B cell (primary cell): ENCODE measurements at regions not wholly inside any gene's neighbourhood (a gene's known extent, or its start where the extent isn't known, plus 50 kb on each side); places are given as distances from the start of the nearest gene placed in this dataset.

Source experiments
- ATAC-seq: fragments of 200-7000 bp; cut with Tn5 transposase; one replicate; pipeline ENCODE4 v1.10.0; 2021; ENCODE audit warnings: low read depth, mild to moderate bottlenecking, moderate number of reproducible peaks, moderate library complexity
- CTCF ChIA-PET: fragments of 350-600 bp; sonication (Branson Sonifier 250); formaldehyde crosslinking; loops from one replicate; lab custom pipeline; 2021; ENCODE audit warnings: antibody characterized with exemption, inconsistent platforms; lab: Charles Lee
- POLR2A ChIA-PET: fragments of 350-600 bp; sonication (Branson Sonifier 250); formaldehyde crosslinking; loops from one replicate; lab custom pipeline; 2021; ENCODE audit warnings: antibody characterized with exemption; lab: Charles Lee
- DNase-seq: peaks from one replicate; pipeline ENCODE4 v3.0.0; 2013
- H2AFZ ChIP-seq: 2 replicates; pipeline ENCODE4 v1.6.1; 2012; ENCODE audit warnings: mild to moderate bottlenecking, low read depth, low read length; ENCODE audit not compliant: insufficient read depth, poor library complexity, severe bottlenecking
- H3K27ac ChIP-seq, 2 donors: 1 replicate in 1 of 2; 2 replicates in 1 of 2; pipeline ENCODE4 v1.5.1; 2012 to 2013; ENCODE audit warnings: low read length in 2 of 2, mild to moderate bottlenecking in 2 of 2, moderate library complexity in 1 of 2
- H3K27me3 ChIP-seq, 4 experiments: fragments of 200-600 bp in 1 of 4; sonication (generic) in 1 of 4; replicated peaks in 1 of 4; 1 replicate in 2 of 4; 2 replicates in 2 of 4; pipeline versions ENCODE4 v1.6.1 to v1.7.0; 2013 to 2016; ENCODE audit warnings: low read length in 3 of 4, mild to moderate bottlenecking in 2 of 4, mixed read lengths in 1 of 4, moderate library complexity in 1 of 4; ENCODE audit not compliant: insufficient read depth in 4 of 4, control insufficient read depth in 3 of 4; ENCODE audit errors: control extremely low read depth in 1 of 4
- H3K36me3 ChIP-seq, 2 experiments: replicated peaks in 1 of 2; 1 replicate in 1 of 2; 2 replicates in 1 of 2; pipeline versions ENCODE4 v1.6.1 to v1.7.1; 2013; ENCODE audit warnings: low read length in 1 of 2; ENCODE audit not compliant: insufficient read depth in 2 of 2, control insufficient read depth in 1 of 2; ENCODE audit errors: control extremely low read depth in 1 of 2, extremely low read depth in 1 of 2
- H3K4me1 ChIP-seq, 2 donors: fragments of 200-600 bp in 1 of 2; sonication (generic) in 1 of 2; 1 replicate in 1 of 2; 2 replicates in 1 of 2; pipeline versions ENCODE4 v1.5.1 to v1.6.1; 2013 to 2017; ENCODE audit warnings: low read length in 2 of 2; ENCODE audit not compliant: control insufficient read depth in 2 of 2, insufficient read depth in 2 of 2
- H3K4me2 ChIP-seq: replicated peaks from 2 replicates; pipeline ENCODE3; 2012; ENCODE audit warnings: mild to moderate bottlenecking, low read depth, low read length; ENCODE audit not compliant: poor library complexity, severe bottlenecking
- H3K4me3 ChIP-seq, 5 experiments: fragments of 200-600 bp in 1 of 5; sonication (generic) in 1 of 5; 1 replicate in 3 of 5; 2 replicates in 2 of 5; pipeline versions ENCODE4 v1.5.1 to v1.7.0; 2011 to 2016; ENCODE audit warnings: low read length in 4 of 5, mild to moderate bottlenecking in 4 of 5, low read depth in 2 of 5, control low read depth in 1 of 5, moderate library complexity in 1 of 5; ENCODE audit not compliant: insufficient read depth in 1 of 5; ENCODE audit errors: control extremely low read depth in 1 of 5, extremely low read depth in 1 of 5
- H3K79me2 ChIP-seq: fragments of 200-600 bp; sonication (generic); one replicate; pipeline ENCODE4 v1.6.0; 2016; ENCODE audit warnings: low read length; ENCODE audit not compliant: control insufficient read depth, insufficient read depth
- H3K9ac ChIP-seq: fragments of 200-600 bp; sonication (generic); 2 replicates; pipeline ENCODE4 v1.6.1; 2017; ENCODE audit warnings: mild to moderate bottlenecking, low read length, moderate library complexity
- H3K9me3 ChIP-seq, 3 donors: one replicate each; pipeline versions ENCODE4 v1.6.1 to v1.7.1; 2013; ENCODE audit warnings: low read length in 2 of 3; ENCODE audit not compliant: control insufficient read depth in 2 of 3, insufficient read depth in 1 of 3; ENCODE audit errors: control extremely low read depth in 1 of 3
- H4K20me1 ChIP-seq: 2 replicates; pipeline ENCODE4 v1.6.0; 2012; ENCODE audit warnings: mild to moderate bottlenecking, low read length; ENCODE audit not compliant: insufficient read depth, control insufficient read depth, poor library complexity, severe bottlenecking
- H3K27ac Mint-ChIP-seq: one replicate; pipeline ENCODE4 v1.8.0; 2021; ENCODE audit warnings: mixed read lengths
- H3K27me3 Mint-ChIP-seq: one replicate; pipeline ENCODE4 v1.8.0; 2021; ENCODE audit warnings: mixed read lengths
- H3K4me1 Mint-ChIP-seq: one replicate; pipeline ENCODE4 v1.8.0; 2021; ENCODE audit warnings: mixed read lengths
- H3K4me3 Mint-ChIP-seq: one replicate; pipeline ENCODE4 v1.8.0; 2021; ENCODE audit warnings: mixed read lengths
- H3K9me3 Mint-ChIP-seq: one replicate; pipeline ENCODE4 v1.8.0; 2022; ENCODE audit warnings: mixed read lengths; ENCODE audit not compliant: insufficient read depth
- EZH2 ChIP-seq: IDR thresholded peaks from 2 replicates; pipeline ENCODE4 v1.6.1; 2012; ENCODE audit warnings: borderline replicate concordance, low read depth, mild to moderate bottlenecking, moderate library complexity, low read length; ENCODE audit not compliant: insufficient read depth, poor library complexity, severe bottlenecking
- WGBS: methylation state at CpG from one replicate; pipeline ENCODE4 v1.1.5; 2013; ENCODE audit warnings: missing lambda C conversion rate; ENCODE audit not compliant: insufficient coverage; 5-methylcytosine and 5-hydroxymethylcytosine counted together
- intact Hi-C: fragments of 100-400 bp; cut with micrococcal nuclease; formaldehyde crosslinking; loops from one replicate; pipeline ENCODE4 v1.10.0; 2022
- TF ChIP-seq, protein P1 (sequence below): fragments of 200-600 bp; IDR thresholded peaks from one replicate; pipeline ENCODE4 v1.8.0; 2022; ENCODE audit warnings: antibody characterized with exemption, mild to moderate bottlenecking

DNA sequence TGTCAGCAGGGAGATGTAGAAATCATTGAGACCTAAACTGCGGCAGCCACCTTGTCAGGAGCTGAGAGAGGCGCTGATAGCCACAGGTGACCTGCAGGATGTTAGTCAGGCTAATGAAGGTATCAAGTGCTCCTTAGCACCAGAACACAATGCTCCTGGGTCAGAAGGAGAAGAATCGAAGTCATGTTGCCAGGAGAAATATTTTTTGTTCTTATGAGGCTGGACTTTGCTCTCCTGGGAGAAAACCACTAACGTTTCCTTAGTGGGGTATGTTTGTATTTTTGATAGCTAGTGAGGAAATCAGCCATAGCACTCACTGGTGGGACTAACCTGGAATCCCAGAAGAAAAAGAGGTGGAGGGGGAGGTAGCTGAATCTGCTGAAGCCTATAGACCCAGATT, 120.9 kb upstream of the LRFN2 start:
- H3K27me3 ChIP-seq: peaks cover 0 to 8% (median under 1%) of the 10 kb centered on the region in 4 experiments
- DNase-seq (no peak), ATAC-seq (no peak)
- ChIA-PET CTCF (interaction anchor here (0.8 kb wide), 1 partner anchor 8 kb away, joined by 3 read pairs; no protein-coding TSS in a partner anchor), POLR2A (no interaction called here)
- no peaks in the 10 kb centered on the region for H3K36me3 ChIP-seq
- H2AFZ ChIP-seq: no peak overlapping the region
- no peak overlapping the region for H3K9ac ChIP-seq
- intact Hi-C loops: no loop called here
- 38% methylated on average over 4 of the region's 4 CpGs for WGBS
- H3K4me3 ChIP-seq: no peak overlapping the region
- H3K4me3 Mint-ChIP-seq: no peak overlapping the region
- no peak overlapping the region for H3K27ac Mint-ChIP-seq
- peaks cover 38% of the 10 kb centered on the region for H3K27me3 Mint-ChIP-seq
- H3K4me1 ChIP-seq: peaks cover 0 to 7% of the 10 kb centered on the region in 2 donors
- no peaks in the 10 kb centered on the region for H3K9me3 ChIP-seq
- no peak overlapping the region for H3K27ac ChIP-seq
- peaks cover 3% of the 10 kb centered on the region for H3K4me1 Mint-ChIP-seq
- H4K20me1 ChIP-seq: no peaks in the 10 kb centered on the region
- H3K4me2 ChIP-seq: no peak overlapping the region
- H3K79me2 ChIP-seq: no peaks in the 10 kb centered on the region
- TF ChIP-seq, protein P1, sequence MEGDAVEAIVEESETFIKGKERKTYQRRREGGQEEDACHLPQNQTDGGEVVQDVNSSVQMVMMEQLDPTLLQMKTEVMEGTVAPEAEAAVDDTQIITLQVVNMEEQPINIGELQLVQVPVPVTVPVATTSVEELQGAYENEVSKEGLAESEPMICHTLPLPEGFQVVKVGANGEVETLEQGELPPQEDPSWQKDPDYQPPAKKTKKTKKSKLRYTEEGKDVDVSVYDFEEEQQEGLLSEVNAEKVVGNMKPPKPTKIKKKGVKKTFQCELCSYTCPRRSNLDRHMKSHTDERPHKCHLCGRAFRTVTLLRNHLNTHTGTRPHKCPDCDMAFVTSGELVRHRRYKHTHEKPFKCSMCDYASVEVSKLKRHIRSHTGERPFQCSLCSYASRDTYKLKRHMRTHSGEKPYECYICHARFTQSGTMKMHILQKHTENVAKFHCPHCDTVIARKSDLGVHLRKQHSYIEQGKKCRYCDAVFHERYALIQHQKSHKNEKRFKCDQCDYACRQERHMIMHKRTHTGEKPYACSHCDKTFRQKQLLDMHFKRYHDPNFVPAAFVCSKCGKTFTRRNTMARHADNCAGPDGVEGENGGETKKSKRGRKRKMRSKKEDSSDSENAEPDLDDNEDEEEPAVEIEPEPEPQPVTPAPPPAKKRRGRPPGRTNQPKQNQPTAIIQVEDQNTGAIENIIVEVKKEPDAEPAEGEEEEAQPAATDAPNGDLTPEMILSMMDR: no peak
- no peak for TF ChIP-seq EZH2
- H3K9me3 Mint-ChIP-seq: no peaks in the 10 kb centered on the region

DNA sequence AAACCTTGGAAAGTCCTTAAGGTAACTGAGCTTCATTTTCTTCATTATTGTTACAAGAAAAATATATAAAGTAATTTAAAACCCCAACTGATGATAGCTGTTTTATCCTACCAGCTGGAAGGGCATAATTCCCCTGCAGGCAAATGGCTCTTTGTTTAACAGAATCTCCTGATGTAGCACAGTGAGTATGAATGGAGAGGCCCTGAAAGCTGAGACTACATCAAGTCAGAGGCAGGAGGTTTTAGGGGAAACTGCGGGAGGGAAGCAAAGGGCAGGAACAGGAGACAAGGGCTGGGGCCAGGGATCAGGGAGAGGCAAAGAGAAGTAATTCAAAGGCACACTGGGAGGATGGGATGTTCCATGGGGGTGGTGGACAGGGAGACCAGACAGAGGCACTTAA, 119.0 kb upstream of the LRFN2 start:
- H3K27me3 Mint-ChIP-seq: peaks cover 45% of the 10 kb centered on the region
- POLR2A ChIA-PET: no interaction called here
- WGBS: 92% methylated on average over 1 of the region's 1 CpG
- H3K4me1 Mint-ChIP-seq: peaks cover 4% of the 10 kb centered on the region
- intact Hi-C loops: no loop called here
- Histone ChIP-seq H3K79me2 (no peaks in the 10 kb centered on the region), H3K4me3 (no peak overlapping the region), H3K9me3 (no peaks in the 10 kb centered on the region), H2AFZ (no peak overlapping the region), H3K4me2 (no peak overlapping the region), H3K9ac (no peak overlapping the region), H3K27ac (no peak overlapping the region), H3K4me1 (peaks cover 0 to 7% of the 10 kb centered on the region in 2 donors), H3K36me3 (no peaks in the 10 kb centered on the region), H3K27me3 (peaks cover 0 to 5% (median 2%) of the 10 kb centered on the region in 4 experiments), H4K20me1 (no peaks in the 10 kb centered on the region)
- H3K27ac Mint-ChIP-seq: no peak overlapping the region
- ATAC-seq: no peak
- H3K4me3 Mint-ChIP-seq: no peak overlapping the region
- no peak for TF ChIP-seq EZH2
- TF ChIP-seq, protein P1: no peak
- no peak for DNase-seq
- CTCF ChIA-PET: no interaction called here
- no peaks in the 10 kb centered on the region for H3K9me3 Mint-ChIP-seq
